NCI-H2171 treated with DMSO at 0.1 percent for 48 hours (cell line): ENCODE measurements at regions not wholly inside any gene's neighbourhood (a gene's known extent, or its start where the extent isn't known, plus 50 kb on each side); places are given as distances from the start of the nearest gene placed in this dataset.
"Not testable (repeated sequence)": the region's sequence is repeated elsewhere in the genome, so short reads cannot be mapped to it uniquely, and the experiment has no call there.

Experiments
- DNase-seq: peaks from one replicate; lab custom pipeline; 2025; lab: John Stamatoyannopoulos, UW

GRCh38 chr13:99700468-99700867, 199.2 kb downstream of the TM9SF2 start:
- DNase-seq, result no peak

GRCh38 chr13:99698816-99699099, 197.5 kb downstream of the TM9SF2 start:
- no peak for DNase-seq

- peak; percentile 13 for DNase-seq
Observed at GRCh38 chr13:99698010-99698815, 196.9 kb downstream of the TM9SF2 start.

DNA sequence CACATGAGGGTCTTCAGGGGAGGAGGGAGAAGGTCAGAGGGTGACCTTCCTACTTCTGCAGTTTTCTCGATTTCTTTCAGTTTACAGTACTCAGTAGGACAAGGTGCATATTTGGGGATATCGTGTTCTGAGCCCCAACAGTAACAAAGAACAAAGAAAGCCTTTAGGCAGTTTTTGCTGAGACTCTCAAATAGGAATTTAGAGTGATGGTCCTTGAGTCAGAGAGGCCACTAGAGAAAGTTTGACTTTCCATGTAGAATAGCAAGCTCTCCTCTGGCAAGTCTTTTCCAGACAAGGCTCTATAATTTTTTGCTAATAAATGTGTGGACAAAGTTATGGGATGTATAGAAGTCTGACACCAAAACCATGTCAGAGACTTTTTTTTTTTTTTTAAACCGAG, 194.6 kb downstream of the TM9SF2 start:
- DNase-seq, result no peak

- peak; percentile 37 for DNase-seq
Observed at GRCh38 chr13:99693852-99694611, 192.8 kb downstream of the TM9SF2 start.

GRCh38 chr13:99693351-99693750, 192.1 kb downstream of the TM9SF2 start:
- DNase-seq, result no peak

- DNase-seq, result no peak
Observed at GRCh38 chr13:99692854-99693253, 191.6 kb downstream of the TM9SF2 start.

GRCh38 chr13:99691552-99691951, 190.3 kb downstream of the TM9SF2 start:
- no peak for DNase-seq

DNA sequence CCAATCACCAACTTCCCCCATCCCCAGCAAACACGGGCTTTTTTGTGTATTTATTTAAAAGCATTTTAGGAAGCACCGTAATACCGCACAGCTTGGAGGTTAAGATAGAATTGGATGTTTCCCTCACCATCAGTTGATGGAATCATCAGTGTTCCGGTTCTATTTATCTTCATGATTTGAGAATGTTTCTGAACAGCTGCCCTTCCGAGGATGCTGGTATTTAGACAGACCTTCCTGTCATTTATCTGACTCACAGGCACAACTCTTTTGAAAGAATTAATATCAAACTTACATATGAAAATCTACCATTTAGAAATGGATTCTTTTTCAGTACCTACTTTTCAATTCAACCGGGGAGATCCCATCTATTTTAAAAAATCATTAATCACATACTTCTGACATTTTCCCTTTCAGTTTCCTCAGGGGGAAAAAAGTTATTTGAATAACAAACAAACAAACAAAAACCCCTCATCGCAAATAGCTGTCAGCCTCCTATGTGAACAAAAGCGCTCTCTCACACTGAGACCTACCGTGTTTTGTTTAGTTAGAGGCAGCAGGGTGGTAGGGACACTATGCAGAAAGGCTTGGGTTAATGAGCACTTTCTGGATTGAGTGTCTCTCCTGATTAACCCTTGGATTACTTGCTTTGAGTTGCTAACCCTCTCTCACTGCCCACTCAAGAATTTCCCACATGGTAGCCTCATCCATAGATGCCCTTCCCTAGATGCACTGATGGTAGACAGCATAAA, 189.3 kb downstream of the TM9SF2 start:
- DNase-seq, result no peak

DNA sequence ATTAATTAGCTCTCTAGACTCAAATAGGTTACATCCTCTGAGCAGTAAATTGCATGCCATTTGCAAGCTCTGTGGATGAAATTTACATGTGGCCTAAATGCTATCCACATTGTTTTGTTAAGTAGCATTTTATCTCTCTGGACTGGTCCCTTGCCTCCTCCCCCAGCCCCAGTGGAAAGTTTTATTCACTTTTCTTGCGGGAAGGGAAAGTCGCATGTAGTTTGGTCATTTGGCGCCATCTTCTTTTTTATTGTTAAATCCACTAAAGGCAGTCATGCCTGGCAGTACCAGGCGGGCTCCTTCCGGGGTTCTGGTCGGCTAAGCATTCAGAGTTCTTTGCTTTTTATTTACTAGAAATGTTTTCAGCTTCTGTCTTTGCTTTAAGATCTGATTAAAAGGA, 188.7 kb downstream of the TM9SF2 start:
- DNase-seq, result no peak

- DNase-seq, result no peak
Observed at GRCh38 chr13:99688776-99689175, 187.5 kb downstream of the TM9SF2 start.

DNA sequence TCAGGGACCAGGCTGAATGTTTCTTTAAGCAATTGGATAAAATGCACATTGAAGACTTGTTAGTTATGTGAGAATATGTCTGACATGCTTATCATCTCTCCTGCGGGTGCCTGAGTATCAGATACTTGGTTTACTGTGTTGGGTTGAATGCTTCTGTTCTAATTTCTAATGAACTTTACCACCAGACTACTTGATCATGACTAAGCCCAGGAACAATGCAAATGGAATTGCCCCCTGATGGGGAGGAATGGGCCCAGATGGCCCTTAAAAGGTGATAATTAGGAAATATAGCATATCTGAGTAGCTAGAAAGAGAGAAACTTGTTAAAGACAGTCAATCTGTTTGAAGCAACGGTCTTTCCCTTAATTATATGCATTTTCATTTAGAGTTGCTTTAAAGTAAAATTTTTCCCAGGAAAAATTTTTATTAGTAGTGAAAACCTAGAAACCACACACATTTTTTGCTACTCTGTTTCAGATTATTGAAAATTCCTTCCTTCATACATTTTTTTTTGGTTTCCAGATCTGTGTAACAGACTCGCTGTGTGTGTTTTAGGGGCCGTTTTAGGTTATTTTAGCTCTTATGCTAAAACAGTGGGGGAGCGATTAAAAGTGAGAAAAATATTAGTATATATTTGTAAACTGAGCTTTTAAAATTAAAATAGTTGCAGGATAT, 186.6 kb downstream of the TM9SF2 start:
- DNase-seq, result peak; percentile 33

DNA sequence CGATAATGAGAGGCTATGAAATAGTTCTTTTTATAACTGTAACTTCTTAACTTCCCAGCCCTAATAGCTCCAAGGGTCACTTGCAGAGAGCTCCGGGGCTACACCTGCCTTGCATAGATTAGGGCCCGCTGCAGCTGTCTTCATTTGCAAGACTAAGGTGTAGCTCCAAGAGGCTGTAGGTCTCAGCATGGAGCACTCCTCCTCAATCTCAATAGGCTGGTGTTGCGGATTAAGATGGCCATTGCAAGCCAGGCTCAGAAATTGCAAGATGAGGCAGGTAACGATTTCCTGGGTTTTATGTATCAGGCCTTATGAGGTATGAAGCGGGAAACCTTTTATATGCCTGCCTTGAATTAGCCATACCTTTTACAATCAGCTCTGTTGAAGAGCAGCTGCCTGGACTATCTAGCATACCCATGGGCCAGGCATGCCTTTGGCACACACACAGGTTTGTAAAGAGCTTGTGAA, 185.7 kb downstream of the TM9SF2 start:
- DNase-seq, result no peak

GRCh38 chr13:99686157-99686572, 184.9 kb downstream of the TM9SF2 start:
- peak; percentile 20 for DNase-seq

- peak; percentile 59 for DNase-seq
Observed at GRCh38 chr13:99681695-99682094, 180.4 kb downstream of the TM9SF2 start.

DNA sequence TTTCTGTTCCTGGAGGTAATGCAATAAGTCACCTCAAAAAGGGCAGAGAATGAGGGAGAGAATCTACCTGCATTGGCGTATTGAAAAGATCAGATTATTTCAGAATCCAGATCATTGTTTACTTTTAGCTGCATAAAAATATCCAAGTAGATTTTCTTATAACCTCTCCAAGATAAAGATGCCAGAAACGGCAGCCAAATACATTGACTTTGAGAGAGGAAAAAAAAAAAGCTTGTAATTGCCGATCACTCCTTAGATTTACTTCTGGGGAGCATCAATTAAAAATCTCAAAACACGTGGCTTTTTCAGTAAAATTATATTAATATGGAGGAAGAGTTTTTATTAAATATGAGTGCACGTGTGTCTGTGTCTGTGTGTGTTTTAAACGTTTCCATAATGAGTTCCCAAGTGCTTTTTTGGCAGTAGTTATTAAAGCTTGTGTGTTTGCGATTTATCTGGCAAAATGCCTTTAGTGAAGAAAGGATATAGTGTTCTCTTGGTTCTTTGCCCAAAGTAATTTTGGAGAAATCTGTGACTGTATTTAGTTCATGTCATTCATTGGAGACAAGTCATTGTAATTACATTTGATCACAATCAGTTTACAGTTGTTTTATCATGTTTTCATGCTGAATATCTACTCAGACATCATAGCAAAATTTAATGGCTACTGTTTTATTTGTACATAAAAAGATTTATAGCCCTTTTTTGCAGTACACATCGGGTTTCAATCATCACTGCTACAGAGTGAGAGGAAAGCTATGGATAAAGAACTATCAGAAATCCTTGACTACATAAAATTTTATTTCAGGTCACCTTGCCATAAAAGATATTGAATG, 176.1 kb downstream of the TM9SF2 start:
- peak; percentile 96 for DNase-seq

DNA sequence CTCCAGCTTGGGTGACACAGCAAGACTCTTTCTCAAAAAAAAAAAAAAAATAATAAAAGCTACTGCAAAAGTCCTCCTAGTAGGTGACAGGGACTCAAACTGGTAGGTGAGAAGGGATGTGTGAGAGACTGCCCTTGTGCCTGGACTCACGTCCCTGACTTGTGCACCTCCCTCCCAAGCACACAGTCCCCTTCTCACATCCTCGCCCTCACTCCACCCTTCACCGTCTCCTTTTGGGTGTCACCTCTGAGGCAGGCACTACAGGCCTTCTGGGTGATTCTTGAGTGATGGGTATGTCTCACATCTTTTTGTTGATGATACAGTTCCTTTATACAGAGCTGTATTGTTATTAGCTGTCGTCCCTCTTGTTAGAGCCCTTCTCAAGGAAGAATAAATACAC, 170.5 kb downstream of the TM9SF2 start:
- no peak for DNase-seq

DNA sequence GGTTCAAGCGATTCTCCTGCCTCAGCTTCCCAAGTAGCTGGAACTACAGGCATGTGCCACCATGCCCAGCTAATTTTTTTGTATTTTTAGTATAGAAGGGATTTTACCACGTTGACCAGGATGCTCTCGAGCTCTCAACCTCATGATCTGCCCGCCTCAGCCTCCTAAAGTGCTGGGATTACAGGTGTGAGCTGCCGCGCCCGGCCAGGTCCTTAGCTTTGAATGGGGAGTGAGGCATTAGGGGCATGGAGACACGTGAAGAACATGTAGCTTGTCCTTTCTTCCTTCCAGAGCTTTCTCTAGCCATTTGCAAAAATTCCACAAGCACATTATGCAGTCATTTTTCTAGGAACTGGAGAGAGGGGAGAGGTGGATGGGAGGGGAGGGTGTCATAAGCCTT, 167.8 kb downstream of the TM9SF2 start:
- not testable (repeated sequence) for DNase-seq

DNA sequence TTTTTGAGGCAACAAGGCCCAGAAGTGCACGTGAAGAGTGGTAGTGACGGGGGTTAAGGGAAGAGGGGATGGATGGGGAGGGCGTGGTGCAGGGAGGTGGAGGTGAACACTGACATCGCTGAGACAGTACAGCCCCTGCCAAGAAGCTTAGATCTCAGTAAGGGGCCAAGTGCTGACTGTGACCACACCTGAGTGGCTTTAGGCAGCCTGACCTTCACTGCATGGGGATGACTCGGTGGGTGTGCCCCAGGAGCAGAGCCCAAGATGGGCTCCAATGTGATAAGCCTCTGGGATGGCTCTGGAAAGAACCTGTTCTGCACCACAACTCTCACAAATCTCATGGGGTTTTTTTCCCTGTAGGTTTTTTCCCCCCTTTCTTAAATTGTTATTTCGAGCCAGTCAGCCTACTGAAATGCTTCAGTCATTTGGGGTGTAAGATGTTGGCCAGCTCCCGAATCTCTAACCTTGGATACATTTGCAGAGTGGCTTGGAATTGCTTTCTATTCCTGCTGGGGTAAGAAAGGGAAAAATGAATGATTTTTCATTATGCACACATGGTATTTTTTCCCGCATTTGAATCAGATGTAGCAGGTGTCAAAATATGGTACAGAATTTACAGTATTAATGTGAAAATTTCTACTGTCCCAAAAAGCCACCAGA, 165.0 kb downstream of the TM9SF2 start:
- no peak for DNase-seq

GRCh38 chr13:99665711-99666110, 164.4 kb downstream of the TM9SF2 start:
- DNase-seq, result peak; percentile 18

DNA sequence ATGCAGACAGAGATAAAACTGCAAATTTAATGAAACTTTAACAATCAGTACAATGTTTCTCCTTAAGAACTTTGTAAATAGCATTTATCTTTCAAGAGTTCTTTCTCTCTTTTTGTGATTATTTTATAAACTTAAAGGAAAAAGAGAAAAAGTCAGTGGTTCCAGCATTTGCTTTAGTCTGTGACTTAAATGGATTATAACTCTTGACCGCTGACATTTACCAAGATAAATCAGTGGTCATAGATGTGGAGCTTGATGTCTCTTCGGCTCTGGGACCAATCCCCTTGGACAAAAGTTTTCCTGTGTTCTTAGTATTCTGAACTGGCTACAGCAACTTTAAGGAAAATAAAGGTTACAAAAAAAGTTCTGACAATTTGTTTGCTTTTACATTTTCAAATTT, 162.6 kb downstream of the TM9SF2 start:
- no peak for DNase-seq
